ENCODE measurements at regions not wholly inside any gene's neighbourhood (a gene's known extent, or its start where the extent isn't known, plus 50 kb on each side); places are given as distances from the start of the nearest gene placed in this dataset.
A peak's percentile ranks its signal among the peaks of the same experiment; 100 is the strongest.
"Not testable (repeated sequence)": the region's sequence is repeated elsewhere in the genome, so short reads cannot be mapped to it uniquely, and the experiment has no call there.

DNA sequence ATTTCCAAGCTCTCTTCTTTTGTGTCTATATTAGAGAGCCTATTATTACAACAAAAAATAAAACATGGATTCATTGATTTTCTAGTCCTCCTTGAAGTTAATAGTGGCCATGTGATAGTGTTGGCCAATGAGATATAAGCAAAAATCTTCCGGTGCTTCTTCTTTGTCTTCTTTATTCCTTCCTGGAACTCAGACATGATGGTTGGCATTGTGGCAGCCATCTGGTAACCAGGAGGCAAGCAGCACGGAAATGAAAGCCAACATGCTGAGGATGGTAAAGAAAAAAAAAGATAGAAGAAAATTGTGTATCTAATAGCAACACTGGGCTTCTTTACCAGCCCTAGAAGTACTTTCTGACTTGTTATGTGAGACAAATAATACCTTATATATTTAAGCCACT, 50.8 kb upstream of the SEL1L start:
- DNase-seq (ENCODE audit: low read depth), result no peak

GRCh38 chr14:81589381-81590065, 55.9 kb upstream of the SEL1L start:
- no peak for DNase-seq (ENCODE audit: low read depth)

DNA sequence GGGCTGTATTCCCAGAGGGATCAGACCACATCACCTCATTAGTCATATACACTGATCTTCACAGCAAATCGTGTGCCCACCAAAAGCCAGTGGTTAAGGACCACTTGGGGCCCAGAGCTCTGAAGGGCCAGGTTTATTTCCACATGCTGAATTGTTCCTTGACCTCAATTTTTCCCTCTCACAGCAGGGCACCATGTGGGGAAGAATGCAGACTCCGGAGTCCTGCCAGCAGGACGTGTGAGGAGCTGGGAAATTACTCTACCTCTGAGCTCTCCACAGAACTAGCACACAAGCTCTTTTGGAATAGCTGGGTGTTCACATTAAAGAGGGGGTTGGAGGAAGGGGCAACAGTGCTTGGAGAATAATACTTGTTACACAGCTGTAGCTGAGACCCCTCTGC, 57.6 kb upstream of the SEL1L start:
- DNase-seq (ENCODE audit: low read depth), result no peak

DNA sequence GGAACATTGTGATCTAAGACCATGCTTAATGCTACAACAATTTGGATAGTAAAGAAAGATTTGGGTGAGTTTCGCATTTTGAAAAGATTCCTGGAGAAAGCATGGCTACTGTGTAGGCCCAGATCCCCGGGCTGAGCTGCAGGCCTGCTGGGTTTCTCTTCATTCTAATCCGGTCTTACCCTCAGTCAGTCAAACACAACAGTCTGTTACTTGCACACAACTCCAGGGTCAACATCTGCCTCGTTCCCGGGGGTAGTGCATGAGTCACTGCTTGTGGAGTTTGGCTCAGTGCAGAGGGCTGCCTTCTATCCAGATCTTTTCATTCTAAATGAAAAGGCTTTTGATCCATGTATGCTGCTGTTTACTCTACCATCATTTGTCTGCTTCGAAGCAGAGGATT, 60.4 kb upstream of the SEL1L start:
- peak; percentile 11 for DNase-seq (ENCODE audit: low read depth)

DNA sequence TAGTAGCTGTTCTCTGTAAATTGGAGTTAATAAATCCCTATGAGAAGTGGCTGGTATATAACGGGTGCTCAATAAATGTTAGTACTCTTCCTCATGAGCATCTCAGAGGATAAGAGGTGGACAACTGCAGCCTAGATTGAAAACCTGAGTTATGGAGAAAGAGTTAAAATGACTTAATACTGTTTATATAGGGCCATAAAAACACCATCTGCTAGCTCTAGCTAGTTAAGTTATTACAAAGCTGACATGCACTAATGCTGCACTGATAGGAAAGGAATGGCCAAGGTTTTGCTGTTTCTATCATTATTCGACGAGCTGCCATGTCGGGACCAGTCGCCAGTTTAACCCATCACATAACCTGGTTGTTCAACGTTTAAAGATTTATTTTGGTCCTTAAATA, 72.0 kb upstream of the SEL1L start:
- DNase-seq (ENCODE audit: low read depth), result no peak

DNA sequence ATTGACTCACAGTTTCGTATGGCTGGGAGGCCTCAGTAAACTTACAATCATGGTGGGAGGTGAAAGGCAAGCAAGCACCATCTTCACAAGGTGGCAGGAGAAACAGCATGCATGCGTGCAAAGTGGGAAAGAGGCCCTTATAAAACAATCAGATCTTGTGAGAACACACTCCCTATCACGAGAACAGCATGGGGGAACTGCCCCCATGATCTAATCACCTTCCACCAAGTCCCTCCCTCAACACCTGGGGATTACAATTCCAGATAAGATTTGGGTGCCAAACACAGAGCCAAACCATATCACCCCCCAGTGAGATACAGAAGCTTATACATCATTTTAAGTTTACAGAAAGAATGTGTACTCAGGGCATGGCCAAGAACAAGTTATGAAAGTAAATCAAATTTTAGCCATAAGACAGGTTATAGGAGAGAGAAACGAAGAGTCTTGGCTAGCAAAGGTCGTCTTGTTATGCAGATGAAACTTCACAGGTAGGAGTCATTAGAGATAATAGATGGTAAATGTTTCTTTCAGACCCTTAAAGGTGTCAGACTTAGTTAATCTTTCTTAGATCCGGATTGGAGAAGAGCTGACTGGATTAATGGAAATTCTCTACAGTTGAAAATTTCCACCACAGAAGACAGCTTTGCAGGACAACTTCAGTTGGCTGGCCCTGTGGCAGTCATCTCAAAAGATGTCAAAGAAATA, 79.8 kb upstream of the SEL1L start:
- DNase-seq (ENCODE audit: low read depth), result no peak

DNA sequence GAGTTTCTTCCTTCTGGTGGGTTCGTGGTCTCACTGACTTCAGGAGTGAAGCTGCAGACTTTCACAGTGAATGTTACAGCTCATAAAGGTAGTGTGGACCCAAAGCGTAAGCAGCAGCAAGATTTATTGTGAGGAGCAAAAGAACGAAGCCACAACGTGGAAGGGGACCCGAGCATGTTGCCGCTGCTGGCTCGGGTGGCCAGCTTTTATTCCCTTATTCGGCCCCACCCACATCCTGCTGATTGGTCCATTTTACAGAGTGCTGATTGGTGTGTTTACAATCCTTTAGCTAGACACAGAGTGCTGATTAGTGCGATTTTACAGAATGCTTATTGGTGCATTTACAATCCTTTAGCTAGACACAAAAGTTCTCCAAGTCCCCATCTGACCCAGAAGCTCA, 80.6 kb upstream of the SEL1L start:
- not testable (repeated sequence) for DNase-seq (ENCODE audit: low read depth)

GRCh38 chr14:81618695-81619094, 85.0 kb upstream of the SEL1L start:
- DNase-seq (ENCODE audit: low read depth), result no peak

DNA sequence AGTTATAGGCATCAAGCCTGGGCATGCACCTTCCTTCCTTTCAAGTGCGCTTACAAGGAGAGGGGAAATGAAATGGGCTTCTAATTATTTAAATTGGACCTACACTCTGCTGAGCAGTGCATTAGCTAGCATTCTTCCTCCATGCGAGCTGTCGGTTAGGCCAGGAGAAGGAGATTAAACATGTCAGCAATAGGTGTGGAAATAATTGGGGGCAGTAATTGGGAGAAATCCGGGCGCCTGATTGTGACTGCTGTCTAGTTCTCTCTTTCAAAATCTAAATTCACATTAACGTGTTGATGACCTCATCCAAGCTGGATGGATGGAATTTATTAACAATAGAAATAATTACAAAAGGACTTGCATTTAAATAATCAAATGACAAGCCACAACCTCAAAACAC, 86.2 kb upstream of the SEL1L start:
- no peak for DNase-seq (ENCODE audit: low read depth)

DNA sequence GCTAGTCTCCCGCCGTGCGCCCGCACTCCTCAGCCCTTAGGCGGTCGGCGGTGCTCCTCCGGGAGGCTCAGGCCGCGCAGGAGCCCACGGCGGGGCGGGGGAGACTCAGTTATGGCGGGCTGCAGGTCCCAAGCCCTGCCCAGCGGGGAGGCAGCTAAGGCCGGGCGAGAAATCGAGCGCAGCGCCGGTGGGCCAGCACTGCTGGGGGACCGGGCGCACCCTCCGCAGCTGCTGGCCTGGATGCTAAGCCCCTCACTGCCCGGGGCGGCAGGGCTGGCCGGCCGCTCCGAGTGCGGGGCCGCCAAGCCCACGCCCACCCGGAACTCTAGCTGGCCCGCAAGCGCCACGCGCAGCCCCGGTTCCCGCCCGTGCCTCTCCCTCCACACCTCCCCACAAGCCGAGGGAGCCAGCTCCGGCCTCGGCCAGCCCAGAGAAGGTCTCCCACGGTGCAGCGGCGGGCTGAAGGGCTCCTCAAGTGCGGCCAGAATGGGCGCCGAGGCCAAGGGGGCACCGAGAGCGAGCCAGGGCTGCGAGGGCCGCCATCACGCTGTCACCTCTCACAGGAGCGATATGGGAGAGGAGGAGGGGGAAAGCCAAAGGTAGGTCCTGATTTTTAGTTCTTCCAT, 90.2 kb upstream of the SEL1L start:
- DNase-seq (ENCODE audit: low read depth), result not testable (repeated sequence)

GRCh38 chr14:81625343-81625742, 91.7 kb upstream of the SEL1L start:
- DNase-seq (ENCODE audit: low read depth), result peak; percentile 20

GRCh38 chr14:81632157-81632556, 98.5 kb upstream of the SEL1L start:
- DNase-seq (ENCODE audit: low read depth), result no peak

- no peak for DNase-seq (ENCODE audit: low read depth)
Measured at GRCh38 chr14:81633496-81633895, 99.8 kb upstream of the SEL1L start.

- no peak for DNase-seq (ENCODE audit: low read depth)
Measured at GRCh38 chr14:81637639-81638038, 104.0 kb upstream of the SEL1L start.

GRCh38 chr14:81638656-81639280, 105.1 kb upstream of the SEL1L start:
- no peak for DNase-seq (ENCODE audit: low read depth)

DNA sequence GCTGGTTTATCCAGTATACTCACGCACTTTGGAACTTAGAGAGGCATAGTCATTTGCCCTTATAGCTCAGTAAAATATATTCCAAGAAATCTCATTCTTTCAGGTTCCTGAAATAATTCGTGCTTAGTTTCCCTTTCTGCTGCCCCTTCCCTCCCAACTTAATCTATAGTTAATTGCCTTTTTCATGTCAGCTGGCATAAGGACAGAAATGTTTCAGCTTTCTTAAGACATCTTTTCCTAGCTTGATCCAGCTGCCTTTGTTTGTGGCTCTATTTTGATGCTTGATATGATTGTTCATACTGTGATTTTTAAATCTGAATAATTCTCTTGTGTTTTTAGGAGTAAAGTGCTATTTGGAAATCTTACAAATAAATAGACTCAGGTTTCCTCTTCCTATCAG, 120.0 kb upstream of the SEL1L start:
- no peak for DNase-seq (ENCODE audit: low read depth)

- DNase-seq (ENCODE audit: low read depth), result no peak
Measured at GRCh38 chr14:81655423-81656314, 122.0 kb upstream of the SEL1L start.

DNA sequence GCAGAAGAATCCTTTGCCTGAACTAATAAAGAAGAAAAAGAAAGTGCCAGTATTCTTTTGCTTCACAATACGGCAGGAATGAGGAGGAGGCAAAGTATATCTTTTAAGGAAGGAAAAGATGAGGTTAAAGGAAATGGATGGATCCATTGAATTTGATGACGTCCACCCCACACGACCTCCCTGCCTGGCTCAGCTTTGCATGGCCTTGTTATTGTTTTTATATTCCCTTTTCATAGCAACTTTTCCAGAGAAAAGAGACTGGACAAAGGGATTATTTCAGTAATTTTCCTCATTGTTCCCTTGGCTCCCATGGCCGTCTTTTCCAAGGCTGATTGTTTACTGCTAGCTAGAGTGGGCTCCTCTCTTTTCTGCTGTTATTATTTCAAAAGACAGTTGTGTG, 123.2 kb upstream of the SEL1L start:
- DNase-seq (ENCODE audit: low read depth), result no peak

DNA sequence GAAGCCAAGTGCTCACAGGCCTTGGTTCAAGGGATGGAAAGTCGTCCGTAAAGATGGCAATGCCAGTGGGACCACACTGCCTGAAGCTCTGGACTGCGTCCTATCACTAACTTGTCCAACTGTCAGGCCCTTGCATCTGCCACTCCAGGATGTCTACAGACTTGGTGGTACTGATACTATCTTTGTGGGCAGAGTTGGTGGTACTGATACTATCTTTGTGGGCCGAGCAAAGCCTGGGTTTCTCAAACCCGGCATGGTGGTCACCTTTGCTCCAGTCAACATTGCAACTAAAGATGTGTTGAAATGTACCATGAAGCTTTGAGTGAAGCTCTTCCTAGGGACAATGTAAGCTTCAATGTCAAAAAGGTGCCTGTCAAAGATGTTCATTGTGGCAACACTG, 128.4 kb upstream of the SEL1L start:
- DNase-seq (ENCODE audit: low read depth), result no peak

GRCh38 chr14:81662570-81663197, 129.0 kb upstream of the SEL1L start:
- no peak for DNase-seq (ENCODE audit: low read depth)

DNA sequence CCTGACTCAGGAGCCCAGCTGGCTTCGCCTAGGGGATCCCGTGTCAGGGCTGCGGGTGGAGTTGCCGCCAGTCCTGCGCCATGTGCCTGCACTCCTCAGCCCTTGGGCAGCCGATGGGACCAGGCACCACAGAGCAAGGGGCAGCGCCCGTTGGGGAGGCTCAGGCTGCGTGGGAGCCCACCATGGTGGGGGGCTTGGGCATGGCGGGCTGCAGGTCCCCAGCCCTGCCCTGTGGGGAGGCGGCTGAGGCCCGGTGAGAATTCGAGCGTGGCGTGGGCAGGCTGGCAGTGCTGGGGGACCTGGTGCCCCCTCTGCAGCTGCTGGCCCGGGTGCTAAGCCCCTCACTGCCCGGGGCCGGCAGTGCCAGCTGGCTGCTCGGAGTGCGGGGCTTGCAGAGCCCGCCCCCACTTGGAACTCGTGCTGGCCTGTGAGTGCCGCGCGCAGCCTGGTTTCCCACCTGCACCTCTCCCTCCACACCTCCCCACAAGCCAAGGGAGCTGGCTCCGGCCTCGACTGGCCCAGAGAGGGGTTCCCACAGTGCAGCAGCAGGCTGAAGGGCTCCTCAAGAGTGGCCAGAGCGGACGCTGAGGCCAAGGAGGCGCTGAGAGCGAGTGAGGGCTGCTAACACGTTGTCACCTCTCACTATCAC, 135.1 kb upstream of the SEL1L start:
- no peak for DNase-seq (ENCODE audit: low read depth)

Measured in RPMI7951 (cell line).